Endothelial cell of umbilical vein (primary cell): ENCODE measurements at regions not wholly inside any gene's neighbourhood (a gene's known extent, or its start where the extent isn't known, plus 50 kb on each side); places are given as distances from the start of the nearest gene placed in this dataset.

Source experiments
- EZH2 ChIP-seq: IDR thresholded peaks from 2 replicates; pipeline ENCODE4 v1.6.1; 2012; ENCODE audit warnings: borderline replicate concordance, low read depth, mild to moderate bottlenecking, moderate library complexity, low read length, inconsistent platforms; ENCODE audit not compliant: severe bottlenecking
- GATA2 ChIP-seq: IDR thresholded peaks from 2 replicates; pipeline ENCODE4 v1.7.0; 2011; ENCODE audit warnings: low read depth, mild to moderate bottlenecking, moderate library complexity, mixed read lengths, low read length; ENCODE audit not compliant: insufficient read length, insufficient read depth
- MAX ChIP-seq: IDR thresholded peaks from 2 replicates; pipeline ENCODE4 v1.6.1; 2011; ENCODE audit not compliant: insufficient read depth, insufficient read length
- POLR2A ChIP-seq: IDR thresholded peaks from 2 replicates; pipeline ENCODE4 v1.6.1; 2012; ENCODE audit warnings: low read depth, mild to moderate bottlenecking, control low read depth, low read length
- POLR2AphosphoS5 ChIP-seq: IDR thresholded peaks from 2 replicates; pipeline ENCODE4 v1.6.1; 2012; ENCODE audit warnings: low read depth, mild to moderate bottlenecking, control low read depth, low read length, moderate library complexity; ENCODE audit not compliant: insufficient read depth
- TF ChIP-seq, protein P1 (sequence below), 2 donors: IDR thresholded peaks; 1 replicate in 1 of 2; 2 replicates in 1 of 2; pipeline ENCODE4 v1.5.1; 2011; ENCODE audit warnings: low read length in 2 of 2, mild to moderate bottlenecking in 2 of 2, moderate library complexity in 2 of 2, control low read depth in 1 of 2, inconsistent platforms in 1 of 2, low read depth in 1 of 2; ENCODE audit not compliant: insufficient read depth in 1 of 2; ENCODE audit errors: extremely low read depth in 1 of 2

GRCh38 chr2:221336967-221337366, 235.1 kb downstream of the EPHA4 start:
- TF ChIP-seq, protein P1, sequence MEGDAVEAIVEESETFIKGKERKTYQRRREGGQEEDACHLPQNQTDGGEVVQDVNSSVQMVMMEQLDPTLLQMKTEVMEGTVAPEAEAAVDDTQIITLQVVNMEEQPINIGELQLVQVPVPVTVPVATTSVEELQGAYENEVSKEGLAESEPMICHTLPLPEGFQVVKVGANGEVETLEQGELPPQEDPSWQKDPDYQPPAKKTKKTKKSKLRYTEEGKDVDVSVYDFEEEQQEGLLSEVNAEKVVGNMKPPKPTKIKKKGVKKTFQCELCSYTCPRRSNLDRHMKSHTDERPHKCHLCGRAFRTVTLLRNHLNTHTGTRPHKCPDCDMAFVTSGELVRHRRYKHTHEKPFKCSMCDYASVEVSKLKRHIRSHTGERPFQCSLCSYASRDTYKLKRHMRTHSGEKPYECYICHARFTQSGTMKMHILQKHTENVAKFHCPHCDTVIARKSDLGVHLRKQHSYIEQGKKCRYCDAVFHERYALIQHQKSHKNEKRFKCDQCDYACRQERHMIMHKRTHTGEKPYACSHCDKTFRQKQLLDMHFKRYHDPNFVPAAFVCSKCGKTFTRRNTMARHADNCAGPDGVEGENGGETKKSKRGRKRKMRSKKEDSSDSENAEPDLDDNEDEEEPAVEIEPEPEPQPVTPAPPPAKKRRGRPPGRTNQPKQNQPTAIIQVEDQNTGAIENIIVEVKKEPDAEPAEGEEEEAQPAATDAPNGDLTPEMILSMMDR (IDR thresholded peaks at IDR 0.05; ENCODE audit: extremely low read depth in 1 of 2, insufficient read depth in 1 of 2, low read depth in 1 of 2, low read length in 2 of 2) = no peak
- TF ChIP-seq EZH2 (no peak), POLR2A (no peak), GATA2 (no peak), POLR2AphosphoS5 (no peak), MAX (no peak)
